Spleen (tissue), 7 donors: ENCODE measurements at regions not wholly inside any gene's neighbourhood (a gene's known extent, or its start where the extent isn't known, plus 50 kb on each side); places are given as distances from the start of the nearest gene placed in this dataset.

Experiments used
- CTCF ChIP-seq, 11 experiments: fragments of 200-600 bp in 7 of 11; fragments of 450-650 bp in 4 of 11; sonication (generic) in 4 of 11; IDR thresholded peaks in 8 of 11; conservative IDR thresholded peaks in 3 of 11; 1 replicate in 7 of 11; 2 replicates in 4 of 11; pipeline versions ENCODE4 v1.4.0 to v1.8.0; 2016 to 2021; ENCODE audit warnings: antibody characterized with exemption in 11 of 11, inconsistent platforms in 4 of 11, mild to moderate bottlenecking in 1 of 11
- POLR2A ChIP-seq, 3 donors: fragments of 450-650 bp; IDR thresholded peaks; one replicate each; pipeline ENCODE4 v1.5.1; 2017; ENCODE audit warnings: antibody characterized with exemption in 3 of 3, mild to moderate bottlenecking in 1 of 3
- POLR2AphosphoS5 ChIP-seq, 3 donors: sonication (generic); formaldehyde crosslinking; IDR thresholded peaks; one replicate each; pipeline ENCODE4 v1.5.1; 2017; ENCODE audit warnings: antibody characterized with exemption in 3 of 3
- donor health status: DM: no; HTN: no; CAD: no; lungs with moderate emphysema.
- donor health status: DM: no; HTN: no; CAD: no.
- donor health status: DM: no; HTN: no; CAD: no.

DNA sequence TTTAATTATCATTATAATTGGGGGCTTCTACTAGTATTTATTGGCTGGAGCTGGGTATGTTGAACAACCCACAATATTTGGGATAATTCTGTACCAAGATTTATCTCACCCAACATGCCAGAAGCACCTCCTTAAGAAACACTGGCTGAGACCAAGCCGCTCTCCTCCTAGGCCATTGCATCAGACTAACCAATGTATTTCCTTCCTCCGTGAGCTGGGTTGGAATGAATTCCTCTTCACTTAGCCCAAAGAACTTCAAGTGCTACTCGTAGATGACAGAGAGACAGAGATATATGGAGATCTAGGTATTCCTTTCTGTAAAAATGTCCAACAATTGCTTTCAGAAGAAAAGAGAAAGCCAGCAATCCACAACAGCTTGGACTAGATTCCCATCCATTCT, 87.2 kb upstream of the ETS2 start:
- no peak for TF ChIP-seq CTCF (IDR thresholded peaks at IDR 0.05 in 8 of 11, conservative IDR thresholded peaks at IDR 0.05 in 3 of 11)
- no peak for TF ChIP-seq POLR2A (IDR thresholded peaks at IDR 0.05)
- no peak for TF ChIP-seq POLR2AphosphoS5 (IDR thresholded peaks at IDR 0.05)
